ENCODE measurements at regions not wholly inside any gene's neighbourhood (a gene's known extent, or its start where the extent isn't known, plus 50 kb on each side); places are given as distances from the start of the nearest gene placed in this dataset.

DNA sequence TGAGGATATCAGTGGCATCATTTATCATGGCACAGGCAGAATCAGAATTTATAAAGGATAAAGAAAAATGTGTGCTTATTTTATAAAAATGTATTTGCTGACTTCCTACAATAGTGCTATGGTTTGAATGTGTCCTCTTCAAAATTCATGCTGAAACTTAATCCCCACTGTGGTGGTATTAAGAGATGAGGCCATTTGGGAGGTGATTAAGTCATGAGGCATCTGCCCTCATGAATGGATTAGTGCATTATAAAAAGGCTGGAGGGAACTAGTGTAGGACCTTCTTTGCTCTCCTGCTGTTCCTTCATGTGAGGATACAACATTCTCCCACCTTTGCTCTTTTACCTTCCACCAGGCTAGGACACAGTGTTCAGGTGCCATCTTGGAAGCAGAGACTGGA lies 212.8 kb downstream of the RFC3 start:
- H3K9me1 ChIP-seq (ENCODE audit: insufficient read depth, low read length), result no peaks in the 10 kb centered on the region
- H2AK9ac ChIP-seq (replicated peaks; ENCODE audit: low read depth, low read length, poor library complexity), result no peak overlapping the region
- no peak overlapping the region for H3K4me2 ChIP-seq (ENCODE audit: low read depth, low read length)
- no peak overlapping the region for H3K14ac ChIP-seq (replicated peaks; ENCODE audit: low read depth, low read length)
- POLR2A ChIA-PET (ENCODE audit: unreplicated experiment), result no interaction called here
- no peak overlapping the region for H3K9ac ChIP-seq (ENCODE audit: low read depth, low read length)
- no TSS peak for BruUV-seq (replicated peaks)
- intact Hi-C loops (cut with micrococcal nuclease) (no loop called here), in situ Hi-C loops (cut with MboI; ENCODE audit: low sequenced_read_pairs) (no loop called here), dilution Hi-C loops (cut with HindIII; ENCODE audit: low sequenced_read_pairs, unreplicated experiment) (no loop called here)
- TF ChIP-seq RFX5 (IDR thresholded peaks at IDR 0.05; ENCODE audit: low read depth, low read length), result no peak
- TF ChIP-seq CEBPB (IDR thresholded peaks at IDR 0.05; ENCODE audit: low read depth, low read length), result no peak
- no peak for TF ChIP-seq RAD21 (IDR thresholded peaks at IDR 0.05; ENCODE audit: low read length)
- no peak for TF ChIP-seq MXI1 (IDR thresholded peaks at IDR 0.05; ENCODE audit: borderline replicate concordance, low read depth, low read length)
- TF ChIP-seq MAZ (IDR thresholded peaks at IDR 0.05; ENCODE audit: borderline replicate concordance, low read depth, low read length), result no peak
- TF ChIP-seq FOS (IDR thresholded peaks at IDR 0.05; ENCODE audit: low read depth, low read length), result no peak
- no peak for TF ChIP-seq NFE2L2 (IDR thresholded peaks at IDR 0.05; ENCODE audit: low read depth, low read length)
- TF ChIP-seq, protein P1, sequence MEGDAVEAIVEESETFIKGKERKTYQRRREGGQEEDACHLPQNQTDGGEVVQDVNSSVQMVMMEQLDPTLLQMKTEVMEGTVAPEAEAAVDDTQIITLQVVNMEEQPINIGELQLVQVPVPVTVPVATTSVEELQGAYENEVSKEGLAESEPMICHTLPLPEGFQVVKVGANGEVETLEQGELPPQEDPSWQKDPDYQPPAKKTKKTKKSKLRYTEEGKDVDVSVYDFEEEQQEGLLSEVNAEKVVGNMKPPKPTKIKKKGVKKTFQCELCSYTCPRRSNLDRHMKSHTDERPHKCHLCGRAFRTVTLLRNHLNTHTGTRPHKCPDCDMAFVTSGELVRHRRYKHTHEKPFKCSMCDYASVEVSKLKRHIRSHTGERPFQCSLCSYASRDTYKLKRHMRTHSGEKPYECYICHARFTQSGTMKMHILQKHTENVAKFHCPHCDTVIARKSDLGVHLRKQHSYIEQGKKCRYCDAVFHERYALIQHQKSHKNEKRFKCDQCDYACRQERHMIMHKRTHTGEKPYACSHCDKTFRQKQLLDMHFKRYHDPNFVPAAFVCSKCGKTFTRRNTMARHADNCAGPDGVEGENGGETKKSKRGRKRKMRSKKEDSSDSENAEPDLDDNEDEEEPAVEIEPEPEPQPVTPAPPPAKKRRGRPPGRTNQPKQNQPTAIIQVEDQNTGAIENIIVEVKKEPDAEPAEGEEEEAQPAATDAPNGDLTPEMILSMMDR (conservative IDR thresholded peaks at IDR 0.05; ENCODE audit: low read depth, low read length), result no peak
- no peak for TF ChIP-seq BHLHE40 (IDR thresholded peaks at IDR 0.05; ENCODE audit: low read depth, low read length)
- TF ChIP-seq MAFK (IDR thresholded peaks at IDR 0.05; ENCODE audit: low read depth, low read length), result no peak
- TF ChIP-seq, protein P2, sequence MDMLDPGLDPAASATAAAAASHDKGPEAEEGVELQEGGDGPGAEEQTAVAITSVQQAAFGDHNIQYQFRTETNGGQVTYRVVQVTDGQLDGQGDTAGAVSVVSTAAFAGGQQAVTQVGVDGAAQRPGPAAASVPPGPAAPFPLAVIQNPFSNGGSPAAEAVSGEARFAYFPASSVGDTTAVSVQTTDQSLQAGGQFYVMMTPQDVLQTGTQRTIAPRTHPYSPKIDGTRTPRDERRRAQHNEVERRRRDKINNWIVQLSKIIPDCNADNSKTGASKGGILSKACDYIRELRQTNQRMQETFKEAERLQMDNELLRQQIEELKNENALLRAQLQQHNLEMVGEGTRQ (IDR thresholded peaks at IDR 0.05; ENCODE audit: low read depth, low read length), result no peak
- no peak for TF ChIP-seq SMC3 (IDR thresholded peaks at IDR 0.05; ENCODE audit: low read depth, low read length)
- no peak for TF ChIP-seq CHD1 (IDR thresholded peaks at IDR 0.05; ENCODE audit: low read depth, low read length)
- TF ChIP-seq POLR2A (IDR thresholded peaks at IDR 0.05; ENCODE audit: low read depth, low read length), result no peak
- TF ChIP-seq RCOR1 (IDR thresholded peaks at IDR 0.05; ENCODE audit: insufficient replicate concordance, low read length), result no peak
- TF ChIP-seq, protein P3, sequence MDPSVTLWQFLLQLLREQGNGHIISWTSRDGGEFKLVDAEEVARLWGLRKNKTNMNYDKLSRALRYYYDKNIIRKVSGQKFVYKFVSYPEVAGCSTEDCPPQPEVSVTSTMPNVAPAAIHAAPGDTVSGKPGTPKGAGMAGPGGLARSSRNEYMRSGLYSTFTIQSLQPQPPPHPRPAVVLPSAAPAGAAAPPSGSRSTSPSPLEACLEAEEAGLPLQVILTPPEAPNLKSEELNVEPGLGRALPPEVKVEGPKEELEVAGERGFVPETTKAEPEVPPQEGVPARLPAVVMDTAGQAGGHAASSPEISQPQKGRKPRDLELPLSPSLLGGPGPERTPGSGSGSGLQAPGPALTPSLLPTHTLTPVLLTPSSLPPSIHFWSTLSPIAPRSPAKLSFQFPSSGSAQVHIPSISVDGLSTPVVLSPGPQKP (IDR thresholded peaks at IDR 0.05; ENCODE audit: borderline replicate concordance, low read depth, low read length), result no peak
- H3K4me3 ChIP-seq (ENCODE audit: insufficient read depth, low read depth, low read length), result no peak overlapping the region
- H3K27me3 ChIP-seq (ENCODE audit: control insufficient read depth, insufficient read depth, low read length), result no peaks in the 10 kb centered on the region
- no peaks in the 10 kb centered on the region for H3K4me1 ChIP-seq (ENCODE audit: control insufficient read depth, insufficient read depth, low read length)
- no peak overlapping the region for H2AK5ac ChIP-seq (ENCODE audit: low read depth, low read length)
- no peak overlapping the region for H2AFZ ChIP-seq (replicated peaks; ENCODE audit: low read length, poor library complexity)
- H3K23ac ChIP-seq (ENCODE audit: low read depth, low read length), result no peak overlapping the region
- H4K20me1 ChIP-seq (ENCODE audit: insufficient read depth, low read length), result no peaks in the 10 kb centered on the region
- no peak overlapping the region for H4K5ac ChIP-seq (ENCODE audit: low read depth, low read length)
- no peak overlapping the region for H2BK5ac ChIP-seq (ENCODE audit: low read depth, low read length, poor library complexity, severe bottlenecking)
- no peak overlapping the region for H3K18ac ChIP-seq (ENCODE audit: low read depth, low read length)
- no peak overlapping the region for H2BK120ac ChIP-seq (ENCODE audit: low read depth, low read length)
- no peak overlapping the region for H3K4ac ChIP-seq (ENCODE audit: low read depth, low read length)
- no peak overlapping the region for H2BK20ac ChIP-seq (ENCODE audit: low read depth, low read length)
- DNase-seq, result no peak
- no peak overlapping the region for H4K8ac ChIP-seq (ENCODE audit: low read depth in 2 of 2, low read length in 2 of 2)
- H3K56ac ChIP-seq (ENCODE audit: extremely low read depth, insufficient read depth, low read length), result no peak overlapping the region
- H3K79me1 ChIP-seq (ENCODE audit: low read depth in 1 of 2, low read length in 2 of 2), result no peaks in the 10 kb centered on the region
- H3K9me3 ChIP-seq (ENCODE audit: control insufficient read depth, insufficient read depth, low read length), result no peaks in the 10 kb centered on the region
- H3K36me3 ChIP-seq (ENCODE audit: control insufficient read depth, insufficient read depth, low read length), result no peaks in the 10 kb centered on the region
- H2BK15ac ChIP-seq (ENCODE audit: low read depth, low read length), result no peak overlapping the region
- H4K91ac ChIP-seq (ENCODE audit: insufficient read depth, low read depth, low read length), result no peak overlapping the region
- CTCF ChIA-PET, result no interaction called here
- no peak for ATAC-seq (ENCODE audit: low read depth)
- no peak overlapping the region for H3K27ac ChIP-seq (ENCODE audit: insufficient read depth, low read length)

Data from IMR-90 (cell line).